ENCODE measurements at regions not wholly inside any gene's neighbourhood (a gene's known extent, or its start where the extent isn't known, plus 50 kb on each side); places are given as distances from the start of the nearest gene placed in this dataset.

DNA sequence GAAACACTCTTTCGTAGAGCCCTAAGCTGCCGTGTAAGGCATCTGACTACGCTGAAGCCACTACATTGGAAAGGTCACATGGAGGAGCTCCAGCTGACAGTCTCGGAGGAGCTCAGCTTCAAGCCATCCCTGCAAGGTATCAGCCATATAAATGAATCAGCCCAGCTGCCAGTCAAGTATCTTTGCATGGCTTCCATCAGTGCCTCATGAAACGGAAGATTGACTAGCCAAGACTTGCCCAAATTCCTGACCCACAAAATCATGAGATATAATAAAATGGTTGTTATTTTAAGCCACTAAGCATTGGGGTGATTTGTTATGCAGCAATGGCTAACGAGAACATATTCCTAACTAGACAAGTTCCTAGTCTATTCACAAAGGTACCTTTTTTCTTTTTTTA, 104.1 kb upstream of the SCOC start:
- no peak for ATAC-seq
- DNase-seq = no peak
- no peak overlapping the region for H3K27ac ChIP-seq
- H3K4me1 ChIP-seq = no peaks in the 10 kb centered on the region
- no peaks in the 10 kb centered on the region for H3K27me3 ChIP-seq
- intact Hi-C loops (cut with DNase I) = no loop called here
- H3K4me3 ChIP-seq = no peak overlapping the region
- H3K36me3 ChIP-seq = no peaks in the 10 kb centered on the region
- 93% methylated on average over 6 of the region's 6 CpGs for WGBS (ENCODE audit: insufficient coverage, low coverage, low lambda C conversion rate, missing lambda C conversion rate)
- TF ChIP-seq POLR2A (IDR thresholded peaks at IDR 0.05) = no peak
- TF ChIP-seq, protein P1, sequence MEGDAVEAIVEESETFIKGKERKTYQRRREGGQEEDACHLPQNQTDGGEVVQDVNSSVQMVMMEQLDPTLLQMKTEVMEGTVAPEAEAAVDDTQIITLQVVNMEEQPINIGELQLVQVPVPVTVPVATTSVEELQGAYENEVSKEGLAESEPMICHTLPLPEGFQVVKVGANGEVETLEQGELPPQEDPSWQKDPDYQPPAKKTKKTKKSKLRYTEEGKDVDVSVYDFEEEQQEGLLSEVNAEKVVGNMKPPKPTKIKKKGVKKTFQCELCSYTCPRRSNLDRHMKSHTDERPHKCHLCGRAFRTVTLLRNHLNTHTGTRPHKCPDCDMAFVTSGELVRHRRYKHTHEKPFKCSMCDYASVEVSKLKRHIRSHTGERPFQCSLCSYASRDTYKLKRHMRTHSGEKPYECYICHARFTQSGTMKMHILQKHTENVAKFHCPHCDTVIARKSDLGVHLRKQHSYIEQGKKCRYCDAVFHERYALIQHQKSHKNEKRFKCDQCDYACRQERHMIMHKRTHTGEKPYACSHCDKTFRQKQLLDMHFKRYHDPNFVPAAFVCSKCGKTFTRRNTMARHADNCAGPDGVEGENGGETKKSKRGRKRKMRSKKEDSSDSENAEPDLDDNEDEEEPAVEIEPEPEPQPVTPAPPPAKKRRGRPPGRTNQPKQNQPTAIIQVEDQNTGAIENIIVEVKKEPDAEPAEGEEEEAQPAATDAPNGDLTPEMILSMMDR (IDR thresholded peaks at IDR 0.05) = no peak
- no peaks in the 10 kb centered on the region for H3K9me3 ChIP-seq

DNA sequence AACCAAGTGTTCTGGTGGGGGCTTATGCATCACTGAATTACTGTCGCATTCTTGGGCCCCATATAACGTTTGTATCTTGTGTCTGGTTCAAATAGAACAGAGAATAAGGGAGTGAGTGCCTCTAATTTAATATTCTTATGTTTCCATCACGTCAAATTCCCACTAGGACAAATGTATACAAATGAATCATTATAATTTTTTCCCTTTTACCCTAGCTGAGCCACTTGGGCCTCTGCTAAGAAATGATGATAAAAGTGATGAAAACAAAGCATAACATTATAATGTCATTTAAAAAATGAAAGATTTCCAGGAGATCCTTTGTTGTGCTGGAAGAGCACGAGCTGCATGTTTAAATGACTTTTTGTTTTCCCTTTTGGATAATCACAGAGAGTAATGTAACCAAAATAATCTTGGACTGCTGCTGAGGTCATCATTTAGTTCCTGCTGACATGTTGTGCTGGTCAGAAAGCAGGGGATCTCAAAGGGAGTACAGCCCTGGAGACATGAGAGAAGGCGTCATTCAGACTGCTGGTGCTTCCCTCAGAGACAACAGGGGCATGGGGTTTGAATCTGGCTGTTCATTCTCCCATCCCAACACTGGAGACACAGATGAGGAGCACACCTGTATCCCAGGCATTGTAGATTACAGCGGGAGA, 105.1 kb upstream of the SCOC start:
- no peak overlapping the region for H3K4me3 ChIP-seq
- H3K9me3 ChIP-seq = no peaks in the 10 kb centered on the region
- no peaks in the 10 kb centered on the region for H3K27me3 ChIP-seq
- ATAC-seq (no peak), DNase-seq (no peak)
- intact Hi-C loops (cut with DNase I) = no loop called here
- TF ChIP-seq, protein P1 (IDR thresholded peaks at IDR 0.05) = no peak
- no peak for TF ChIP-seq POLR2A (IDR thresholded peaks at IDR 0.05)
- no peaks in the 10 kb centered on the region for H3K4me1 ChIP-seq
- H3K27ac ChIP-seq = no peak overlapping the region
- H3K36me3 ChIP-seq = no peaks in the 10 kb centered on the region
- WGBS (ENCODE audit: insufficient coverage, low coverage, low lambda C conversion rate, missing lambda C conversion rate) = 71% methylated on average over 6 of the region's 6 CpGs

DNA sequence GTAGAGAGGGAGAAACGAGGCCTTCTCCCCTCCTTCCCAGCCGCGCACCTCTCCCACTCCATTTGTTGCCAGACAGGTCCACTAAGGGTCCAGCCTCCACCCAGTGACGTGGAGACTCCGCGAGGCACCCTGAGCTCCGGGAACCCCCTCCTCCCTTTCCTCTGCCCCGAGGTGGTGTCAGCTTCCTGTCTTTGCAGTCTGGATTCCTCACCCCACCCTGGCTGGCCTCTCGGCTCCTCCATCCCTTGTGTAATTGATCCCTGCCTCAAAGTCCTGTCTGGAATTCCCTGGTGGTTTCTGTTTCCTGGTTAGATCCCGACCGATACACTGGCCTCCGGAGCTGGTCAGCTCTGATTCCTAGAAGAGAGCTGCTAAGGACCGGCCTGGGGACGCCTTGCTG, 105.9 kb upstream of the SCOC start:
- H3K4me3 ChIP-seq = no peak overlapping the region
- intact Hi-C loops (cut with DNase I) = no loop called here
- DNase-seq = no peak
- ATAC-seq = peak in 2 of 4 donors; percentile 11 to 25
- H3K9me3 ChIP-seq = no peaks in the 10 kb centered on the region
- no peak overlapping the region for H3K27ac ChIP-seq
- H3K36me3 ChIP-seq = no peaks in the 10 kb centered on the region
- H3K4me1 ChIP-seq = no peaks in the 10 kb centered on the region
- 51% methylated on average over 7 of the region's 14 CpGs for WGBS (ENCODE audit: insufficient coverage, low coverage, low lambda C conversion rate, missing lambda C conversion rate)
- no peaks in the 10 kb centered on the region for H3K27me3 ChIP-seq
- no peak for TF ChIP-seq POLR2A (IDR thresholded peaks at IDR 0.05)
- TF ChIP-seq, protein P1 (IDR thresholded peaks at IDR 0.05) = no peak

DNA sequence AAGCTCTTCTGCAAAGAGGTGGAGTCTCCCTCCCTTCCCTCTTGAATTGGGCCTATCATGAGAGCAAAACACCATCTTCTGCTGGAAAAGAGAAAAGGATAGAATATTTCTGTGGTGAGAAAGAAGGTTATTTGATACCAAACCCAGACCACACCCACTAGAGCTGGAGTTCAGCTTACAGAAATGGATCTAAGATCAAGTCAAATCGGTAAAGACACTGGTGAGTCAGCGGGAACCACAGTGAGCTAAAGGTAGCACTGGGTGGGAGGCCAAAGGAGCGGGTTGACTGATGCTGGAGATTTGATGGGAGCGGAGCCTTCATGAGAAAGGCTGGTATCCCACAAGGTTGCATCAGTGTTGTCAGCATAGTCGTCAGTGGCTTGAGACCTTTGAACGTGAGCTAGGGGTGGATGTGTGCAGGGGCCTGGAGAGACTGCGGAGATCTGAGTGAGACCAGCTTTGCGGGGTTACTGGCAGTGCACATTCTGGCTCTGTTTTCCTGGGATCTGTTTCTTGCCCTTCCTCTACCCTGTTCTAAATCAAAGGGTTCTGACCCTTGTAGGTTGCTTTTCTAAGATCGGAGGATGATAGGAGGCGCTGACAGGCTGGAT, 106.4 kb upstream of the SCOC start:
- no peak overlapping the region for H3K27ac ChIP-seq
- no peaks in the 10 kb centered on the region for H3K9me3 ChIP-seq
- H3K4me3 ChIP-seq = no peak overlapping the region
- H3K27me3 ChIP-seq = no peaks in the 10 kb centered on the region
- DNase-seq (no peak), ATAC-seq (no peak)
- no peaks in the 10 kb centered on the region for H3K36me3 ChIP-seq
- 78% methylated on average over 3 of the region's 10 CpGs for WGBS (ENCODE audit: insufficient coverage, low coverage, low lambda C conversion rate, missing lambda C conversion rate)
- TF ChIP-seq, protein P1 (IDR thresholded peaks at IDR 0.05) = no peak
- TF ChIP-seq POLR2A (IDR thresholded peaks at IDR 0.05) = no peak
- no peaks in the 10 kb centered on the region for H3K4me1 ChIP-seq
- intact Hi-C loops (cut with DNase I) = no loop called here

Measured in right lobe of liver (tissue), 6 donors.